MCF 10A (cell line): ENCODE measurements at regions not wholly inside any gene's neighbourhood (a gene's known extent, or its start where the extent isn't known, plus 50 kb on each side); places are given as distances from the start of the nearest gene placed in this dataset.

Source experiments
- BruUV-seq: library from RNA; stranded (reverse); fragments of 400-500 nt; replicated peaks from 2 replicates; lab custom pipeline; 2021; lab: Mats Ljungman, UMichigan
- CTCF ChIA-PET: fragments of 300-600 bp; sonication (Branson Sonifier 250); formaldehyde crosslinking; extraction: SDS; loops from one replicate; lab custom pipeline; 2021; ENCODE audit warnings: antibody characterized with exemption, inconsistent platforms; lab: Yijun Ruan, JAX
- POLR2A ChIA-PET: fragments of 300-600, 350-650 bp; sonication (Branson Sonifier 250); formaldehyde crosslinking; extraction: SDS; loops from one replicate; lab custom pipeline; 2020; ENCODE audit warnings: antibody characterized with exemption, inconsistent platforms; lab: Yijun Ruan, JAX
- DNase-seq: peaks from one replicate; pipeline ENCODE4 v3.0.0-alpha.2; 2018; ENCODE audit not compliant: unreplicated experiment
- H3K27ac Mint-ChIP-seq: one replicate; pipeline ENCODE4 v1.8.0; 2022; ENCODE audit warnings: mild to moderate bottlenecking, low read depth, mixed read lengths; ENCODE audit not compliant: unreplicated experiment
- H3K27me3 Mint-ChIP-seq: one replicate; pipeline ENCODE4 v1.8.0; 2022; ENCODE audit warnings: mixed read lengths; ENCODE audit not compliant: insufficient read depth, unreplicated experiment
- H3K36me3 Mint-ChIP-seq: one replicate; pipeline ENCODE4 v1.8.0; 2022; ENCODE audit warnings: mild to moderate bottlenecking, moderate library complexity, mixed read lengths; ENCODE audit not compliant: insufficient read depth, unreplicated experiment
- H3K4me1 Mint-ChIP-seq: one replicate; pipeline ENCODE4 v1.8.0; 2022; ENCODE audit warnings: mixed read lengths; ENCODE audit not compliant: insufficient read depth, unreplicated experiment
- H3K4me3 Mint-ChIP-seq: one replicate; pipeline ENCODE4 v1.8.0; 2022; ENCODE audit warnings: mild to moderate bottlenecking, moderate library complexity, mixed read lengths; ENCODE audit not compliant: unreplicated experiment
- H3K9me3 Mint-ChIP-seq: one replicate; pipeline ENCODE4 v1.8.0; 2022; ENCODE audit warnings: mixed read lengths; ENCODE audit not compliant: unreplicated experiment
- CTCF ChIP-seq: fragments of 200-600 bp; IDR thresholded peaks from one replicate; pipeline ENCODE4 v1.8.0; 2022; ENCODE audit warnings: antibody characterized with exemption, mild to moderate bottlenecking; ENCODE audit not compliant: unreplicated experiment
- intact Hi-C: fragments of 100-400 bp; cut with micrococcal nuclease; formaldehyde crosslinking; loops from 2 replicates; pipeline ENCODE4 v1.14.1; 2022

- no peak for TF ChIP-seq CTCF
- DNase-seq = no peak
- no peaks in the 10 kb centered on the region for H3K36me3 Mint-ChIP-seq
- intact Hi-C loops = no loop called here
- H3K9me3 Mint-ChIP-seq = peaks cover 8% of the 10 kb centered on the region
- BruUV-seq = no TSS peak
- H3K4me1 Mint-ChIP-seq = peaks cover 19% of the 10 kb centered on the region
- CTCF ChIA-PET = interaction anchor here (1.0 kb wide), 2 partner anchors 75 to 569 kb away, joined by 3 read pairs; no protein-coding TSS in a partner anchor
- H3K27ac Mint-ChIP-seq = no peak overlapping the region
- no peak overlapping the region for H3K4me3 Mint-ChIP-seq
- POLR2A ChIA-PET = interaction anchor here (1.0 kb wide), 1 partner anchor 15 kb away, joined by 4 read pairs; no protein-coding TSS in a partner anchor
- H3K27me3 Mint-ChIP-seq = no peaks in the 10 kb centered on the region
Measured at GRCh38 chr1:187621951-187622350, 793.2 kb downstream of the PLA2G4A start.

GRCh38 chr1:187622545-187622944, 793.8 kb downstream of the PLA2G4A start:
- BruUV-seq = no TSS peak
- ChIA-PET POLR2A (interaction anchor here (1.4 kb wide), 1 partner anchor 15 kb away, joined by 4 read pairs; no protein-coding TSS in a partner anchor), CTCF (interaction anchor here (0.6 to 1.0 kb wide), 3 partner anchors 27 to 569 kb away, joined by 3 to 4 read pairs (median 3); no protein-coding TSS in a partner anchor)
- H3K36me3 Mint-ChIP-seq = no peaks in the 10 kb centered on the region
- H3K9me3 Mint-ChIP-seq = peaks cover 8% of the 10 kb centered on the region
- intact Hi-C loops = no loop called here
- no peak for DNase-seq
- H3K4me1 Mint-ChIP-seq = peaks cover 19% of the 10 kb centered on the region
- H3K4me3 Mint-ChIP-seq = no peak overlapping the region
- TF ChIP-seq CTCF = no peak
- no peak overlapping the region for H3K27ac Mint-ChIP-seq
- no peaks in the 10 kb centered on the region for H3K27me3 Mint-ChIP-seq

GRCh38 chr1:187624812-187625545, 796.2 kb downstream of the PLA2G4A start:
- ChIA-PET CTCF (interaction anchor here (0.7 kb wide), 1 partner anchor 299 kb away, joined by 5 read pairs; no protein-coding TSS in a partner anchor), POLR2A (interaction anchor here (0.6 to 0.8 kb wide), 2 partner anchors 147 to 347 kb away, joined by 3 read pairs; no protein-coding TSS in a partner anchor)
- no peaks in the 10 kb centered on the region for H3K36me3 Mint-ChIP-seq

More at GRCh38 chr1:187624812-187625545, 796.2 kb downstream of the PLA2G4A start:
- BruUV-seq = no TSS peak
- Mint-ChIP-seq H3K27me3 (no peaks in the 10 kb centered on the region), H3K4me1 (peaks cover 25% of the 10 kb centered on the region), H3K4me3 (no peak overlapping the region), H3K9me3 (peaks cover under 1% of the 10 kb centered on the region), H3K27ac (no peak overlapping the region)
- peak; percentile 36 for DNase-seq
- intact Hi-C loops = no loop called here
- TF ChIP-seq CTCF = no peak
